Keratinocyte (primary cell): ENCODE measurements at regions not wholly inside any gene's neighbourhood (a gene's known extent, or its start where the extent isn't known, plus 50 kb on each side); places are given as distances from the start of the nearest gene placed in this dataset.

Source experiments
- DNase-seq: peaks from one replicate; pipeline ENCODE4 v3.0.0-alpha.2; 2011; ENCODE audit warnings: low read depth, missing footprints, low spot score
- FAIRE-seq: peaks from 2 replicates; lab custom pipeline; 2011; peaks lifted over from hg19 to GRCh38; lab: Jason Lieb, UNC
- H2AFZ ChIP-seq: 2 replicates; pipeline ENCODE4 v1.6.0; 2012; ENCODE audit warnings: low read length, control low read depth, inconsistent platforms; ENCODE audit not compliant: control insufficient read depth
- H3K27ac ChIP-seq: 2 replicates; pipeline ENCODE4 v1.5.1; 2011; ENCODE audit warnings: low read length; ENCODE audit not compliant: control insufficient read depth, insufficient read depth
- H3K27me3 ChIP-seq: 3 replicates; pipeline ENCODE4 v1.6.0; 2011; ENCODE audit warnings: low read length; ENCODE audit not compliant: control insufficient read depth, insufficient read depth; ENCODE audit errors: extremely low read depth
- H3K36me3 ChIP-seq, 2 experiments: 2 replicates in 1 of 2; 3 replicates in 1 of 2; pipeline ENCODE4 v1.5.1; 2011; ENCODE audit warnings: low read length in 2 of 2, mild to moderate bottlenecking in 1 of 2; ENCODE audit not compliant: control insufficient read depth in 2 of 2, insufficient read depth in 2 of 2; ENCODE audit errors: extremely low read depth in 1 of 2
- H3K4me1 ChIP-seq: 3 replicates; pipeline ENCODE4 v1.5.1; 2011; ENCODE audit warnings: low read length; ENCODE audit not compliant: control insufficient read depth, insufficient read depth; ENCODE audit errors: extremely low read depth
- H3K4me2 ChIP-seq: 3 replicates; pipeline ENCODE4 v1.6.0; 2011; ENCODE audit warnings: low read depth, low read length; ENCODE audit not compliant: control insufficient read depth, insufficient read depth; ENCODE audit errors: extremely low read depth
- H3K4me3 ChIP-seq, 3 experiments: fragments of 200-600 bp in 1 of 3; sonication (generic) in 1 of 3; 2 replicates in 2 of 3; 3 replicates in 1 of 3; pipeline ENCODE4 v1.5.1; 2011 to 2016; ENCODE audit warnings: low read length in 3 of 3, mild to moderate bottlenecking in 3 of 3, control low read depth in 2 of 3, inconsistent platforms in 1 of 3, low read depth in 1 of 3, mixed read lengths in 1 of 3, mixed run types in 1 of 3, moderate library complexity in 1 of 3; ENCODE audit not compliant: control insufficient read depth in 2 of 3, insufficient read depth in 2 of 3; ENCODE audit errors: extremely low read depth in 1 of 3
- H3K79me2 ChIP-seq: 2 replicates; pipeline ENCODE4 v1.6.0; 2012; ENCODE audit warnings: low read length; ENCODE audit not compliant: control insufficient read depth, insufficient read depth
- H3K9ac ChIP-seq: 3 replicates; pipeline ENCODE4 v1.6.0; 2011; ENCODE audit warnings: low read length; ENCODE audit not compliant: control insufficient read depth, insufficient read depth; ENCODE audit errors: extremely low read depth
- H3K9me1 ChIP-seq: 3 replicates; pipeline ENCODE4 v1.6.0; 2011; ENCODE audit warnings: low read length; ENCODE audit not compliant: control insufficient read depth, insufficient read depth; ENCODE audit errors: extremely low read depth
- H3K9me3 ChIP-seq: 2 replicates; pipeline ENCODE4 v1.5.1; 2012; ENCODE audit warnings: low read depth, low read length; ENCODE audit not compliant: control insufficient read depth
- H4K20me1 ChIP-seq: 3 replicates; pipeline ENCODE4 v1.6.0; 2011; ENCODE audit warnings: low read length; ENCODE audit not compliant: control insufficient read depth, insufficient read depth; ENCODE audit errors: extremely low read depth
- CTCF ChIP-seq, 3 experiments: IDR thresholded peaks in 1 of 3; conservative IDR thresholded peaks in 1 of 3; optimal IDR thresholded peaks in 1 of 3; 2 replicates in 2 of 3; 3 replicates in 1 of 3; pipeline versions ENCODE3 to v1.5.1; 2011; ENCODE audit warnings: low read length in 3 of 3, mild to moderate bottlenecking in 3 of 3, moderate library complexity in 2 of 3, control low read depth in 1 of 3, inconsistent platforms in 1 of 3; ENCODE audit not compliant: insufficient read depth in 2 of 3; ENCODE audit errors: extremely low read depth in 1 of 3
- EZH2 ChIP-seq: IDR thresholded peaks from one replicate; pipeline ENCODE4 v1.6.1; 2012; ENCODE audit warnings: inconsistent platforms, mild to moderate bottlenecking, low read length, moderate library complexity
- dilution Hi-C: fragments of 300-500 bp; cut with MboI; formaldehyde crosslinking; loops from one replicate; pipeline ENCODE4 v1.7.0; 2020; ENCODE audit warnings: low sequenced_read_pairs; ENCODE audit not compliant: extremely low pct_ligation_motif_present

DNA sequence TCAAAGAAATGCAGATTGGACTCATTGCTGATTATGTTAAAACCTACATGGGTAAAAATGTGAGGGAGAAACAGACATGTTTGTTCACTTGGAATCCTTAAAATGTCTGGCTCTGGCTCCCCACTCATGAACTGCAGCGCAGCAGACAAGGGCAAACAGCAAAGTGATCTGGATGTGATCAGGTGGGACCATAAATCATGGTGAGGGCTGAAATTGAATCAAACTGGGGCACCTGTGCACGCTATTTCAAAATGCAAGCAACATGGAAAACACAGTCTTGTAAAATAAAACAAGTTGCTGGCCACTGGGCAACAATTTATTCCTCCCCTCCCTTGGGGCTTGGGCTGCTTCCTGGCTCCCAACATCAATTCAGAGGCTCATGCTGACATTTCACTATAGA is 373.4 kb downstream of the SEC16B start:
- FAIRE-seq (no peak), DNase-seq (no peak)
- Histone ChIP-seq H2AFZ (no peak overlapping the region), H3K27ac (no peak overlapping the region), H3K27me3 (no peaks in the 10 kb centered on the region), H3K36me3 (no peaks in the 10 kb centered on the region), H3K4me2 (no peak overlapping the region), H4K20me1 (no peaks in the 10 kb centered on the region), H3K9ac (no peak overlapping the region), H3K9me3 (no peaks in the 10 kb centered on the region), H3K4me1 (no peaks in the 10 kb centered on the region), H3K9me1 (no peaks in the 10 kb centered on the region), H3K4me3 (no peak overlapping the region), H3K79me2 (no peaks in the 10 kb centered on the region)
- dilution Hi-C loops = no loop called here
- no peak for TF ChIP-seq EZH2
- no peak for TF ChIP-seq CTCF (optimal IDR thresholded peaks at IDR 0.05 in 1 of 3, IDR thresholded peaks at IDR 0.05 in 1 of 3, conservative IDR thresholded peaks at IDR 0.05 in 1 of 3; ENCODE audit: extremely low read depth in 1 of 3, insufficient read depth in 2 of 3, low read length in 3 of 3)

DNA sequence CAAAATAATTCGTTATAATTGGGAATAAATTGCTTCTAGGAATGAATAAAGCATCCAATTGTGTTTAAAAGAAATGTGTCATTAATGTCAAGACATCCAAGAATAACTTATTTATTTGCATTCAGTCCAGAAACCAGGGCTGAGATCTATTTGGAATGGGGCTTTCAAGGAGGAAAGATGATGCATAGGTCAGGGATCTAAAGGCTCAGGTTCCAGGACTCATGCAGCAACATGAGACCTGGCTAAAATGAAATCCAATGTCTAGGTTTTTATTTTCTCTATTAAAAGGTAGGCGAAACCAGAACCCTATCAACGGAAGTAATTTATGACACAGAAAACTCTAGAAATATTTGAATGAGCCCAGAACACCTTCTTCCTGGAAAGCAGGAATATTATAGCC is 376.8 kb downstream of the SEC16B start:
- Histone ChIP-seq H3K9ac (no peak overlapping the region), H3K4me2 (no peak overlapping the region), H3K79me2 (no peaks in the 10 kb centered on the region), H3K9me1 (no peaks in the 10 kb centered on the region), H3K27ac (no peak overlapping the region), H2AFZ (no peak overlapping the region), H3K4me3 (no peak overlapping the region), H3K4me1 (no peaks in the 10 kb centered on the region), H3K9me3 (no peaks in the 10 kb centered on the region), H3K36me3 (no peaks in the 10 kb centered on the region), H3K27me3 (no peaks in the 10 kb centered on the region), H4K20me1 (no peaks in the 10 kb centered on the region)
- DNase-seq = no peak
- dilution Hi-C loops = no loop called here
- TF ChIP-seq CTCF (optimal IDR thresholded peaks at IDR 0.05 in 1 of 3, IDR thresholded peaks at IDR 0.05 in 1 of 3, conservative IDR thresholded peaks at IDR 0.05 in 1 of 3; ENCODE audit: extremely low read depth in 1 of 3, insufficient read depth in 2 of 3, low read length in 3 of 3) = no peak
- no peak for TF ChIP-seq EZH2
- no peak for FAIRE-seq
